CMK (cell line): ENCODE measurements at regions not wholly inside any gene's neighbourhood (a gene's known extent, or its start where the extent isn't known, plus 50 kb on each side); places are given as distances from the start of the nearest gene placed in this dataset.
"Not testable (repeated sequence)": the region's sequence is repeated elsewhere in the genome, so short reads cannot be mapped to it uniquely, and the experiment has no call there.

Experiments
- DNase-seq: peaks from one replicate; pipeline ENCODE4 v3.0.0-alpha.2; 2010; ENCODE audit warnings: low read depth

DNA sequence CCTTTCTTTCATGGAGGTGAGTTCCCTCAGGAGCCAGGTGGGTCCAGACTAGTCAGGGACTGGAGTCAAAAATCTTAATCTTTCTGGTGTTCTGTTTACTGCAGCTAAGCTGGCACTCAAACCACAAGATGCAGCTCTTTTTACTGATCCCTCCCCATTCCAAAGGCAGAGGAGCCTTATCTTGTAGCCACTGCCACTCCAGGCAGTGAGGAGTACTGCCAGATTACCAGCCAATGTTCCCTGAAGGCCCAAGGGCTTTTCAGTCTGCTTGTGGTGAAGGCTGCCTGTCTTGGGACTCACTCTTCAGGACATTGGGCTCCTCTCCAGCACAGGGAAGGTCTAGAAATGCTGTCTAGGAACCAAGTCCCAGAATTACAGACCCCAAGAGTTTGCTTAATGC lies 490.4 kb upstream of the ADGRB3 start:
- no peak for DNase-seq

- DNase-seq, result no peak
Observed at GRCh38 chr6:68141190-68141589, 493.9 kb upstream of the ADGRB3 start.

DNA sequence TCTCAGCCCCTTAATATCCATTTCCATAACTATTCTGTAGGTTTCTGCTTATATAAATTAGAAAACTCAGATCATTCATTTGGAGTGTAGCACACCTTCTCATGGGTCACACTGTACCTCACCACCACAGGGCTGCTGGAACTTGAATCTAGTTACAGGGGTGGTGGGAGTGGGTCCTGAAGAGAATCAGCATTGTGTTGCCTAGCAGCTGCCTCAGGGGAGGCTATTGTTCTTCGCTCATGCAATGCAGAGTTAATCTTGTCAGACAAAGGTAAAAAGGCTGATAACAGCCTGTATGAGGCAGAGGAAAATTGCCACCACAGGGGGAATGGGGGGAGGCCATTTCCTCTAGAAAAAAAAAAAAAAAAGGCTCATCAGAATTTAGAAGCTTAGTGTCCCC lies 496.0 kb upstream of the ADGRB3 start:
- DNase-seq, result no peak

DNA sequence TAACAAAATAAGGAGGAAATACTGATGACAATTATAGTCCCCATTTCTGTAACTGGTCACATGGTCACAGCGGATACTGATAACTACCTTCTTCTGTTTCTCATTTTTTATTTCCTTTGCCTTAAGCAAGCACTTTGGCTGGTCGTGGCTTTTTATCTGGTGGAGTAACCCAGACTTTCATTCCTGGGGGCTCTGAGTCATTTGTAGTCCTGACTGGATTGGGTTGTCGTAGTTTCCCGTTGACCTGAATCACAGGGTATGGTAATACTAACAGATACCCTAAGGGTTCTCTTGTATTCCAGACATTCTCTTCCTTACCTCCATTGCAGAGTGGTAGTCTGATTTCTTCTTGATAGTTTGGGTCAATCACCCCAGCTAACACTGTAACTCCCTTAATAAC lies 500.3 kb upstream of the ADGRB3 start:
- DNase-seq, result no peak

- no peak for DNase-seq
Observed at GRCh38 chr6:68128211-68128610, 506.9 kb upstream of the ADGRB3 start.

- DNase-seq, result no peak
Observed at GRCh38 chr6:68127074-68127473, 508.0 kb upstream of the ADGRB3 start.

DNA sequence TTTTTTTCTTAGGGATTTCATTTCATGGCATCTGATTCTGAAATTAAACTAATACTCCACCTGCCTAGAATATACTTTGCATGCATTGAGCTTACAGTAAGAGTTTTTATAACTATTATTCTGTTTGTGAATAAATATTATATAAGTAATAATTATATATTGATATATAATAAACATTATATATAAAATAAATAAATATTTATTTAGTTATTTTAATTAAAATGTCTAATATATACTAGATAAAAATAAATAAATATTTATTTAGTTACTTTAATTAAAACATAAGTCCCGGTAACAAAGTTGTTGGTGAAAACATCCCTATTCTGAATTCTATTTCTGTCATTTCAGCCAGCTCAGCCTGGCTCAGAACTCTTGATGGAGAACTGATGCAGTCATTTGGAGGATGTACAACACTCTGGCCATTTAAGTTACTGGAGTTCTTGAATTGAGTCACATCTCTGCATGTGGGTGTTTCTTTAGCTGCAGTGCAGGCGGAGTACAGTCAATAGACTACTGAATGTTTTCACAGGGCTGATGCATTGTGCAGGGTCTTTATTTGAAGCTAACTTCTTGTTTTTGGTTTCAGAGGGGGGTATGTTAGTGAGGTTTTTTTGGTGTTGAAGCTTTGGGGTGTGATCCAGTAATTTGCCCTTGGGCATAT lies 508.9 kb upstream of the ADGRB3 start:
- DNase-seq, result no peak

DNA sequence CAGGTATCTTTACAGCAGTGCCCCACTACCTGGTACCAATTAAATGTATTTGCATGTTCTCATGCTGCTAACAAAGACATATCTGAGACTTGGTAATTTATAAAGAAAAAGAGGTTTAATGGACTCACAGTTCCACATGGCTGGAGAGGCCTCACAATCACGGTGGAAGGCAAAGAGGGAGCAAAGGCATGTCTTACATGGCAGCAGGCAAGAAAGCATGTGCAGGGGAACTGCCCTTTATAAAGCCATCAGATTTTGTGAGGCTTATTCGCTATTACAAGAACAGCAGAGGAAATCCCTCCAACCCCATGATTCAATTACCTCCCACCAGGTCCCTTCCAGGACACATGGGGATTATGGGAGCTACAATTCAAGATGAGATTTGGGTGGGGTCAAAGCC lies 512.1 kb upstream of the ADGRB3 start:
- DNase-seq, result not testable (repeated sequence)

- DNase-seq, result no peak
Observed at GRCh38 chr6:68122032-68122431, 513.0 kb upstream of the ADGRB3 start.

- DNase-seq, result not testable (repeated sequence)
Observed at GRCh38 chr6:68120954-68121353, 514.1 kb upstream of the ADGRB3 start.

DNA sequence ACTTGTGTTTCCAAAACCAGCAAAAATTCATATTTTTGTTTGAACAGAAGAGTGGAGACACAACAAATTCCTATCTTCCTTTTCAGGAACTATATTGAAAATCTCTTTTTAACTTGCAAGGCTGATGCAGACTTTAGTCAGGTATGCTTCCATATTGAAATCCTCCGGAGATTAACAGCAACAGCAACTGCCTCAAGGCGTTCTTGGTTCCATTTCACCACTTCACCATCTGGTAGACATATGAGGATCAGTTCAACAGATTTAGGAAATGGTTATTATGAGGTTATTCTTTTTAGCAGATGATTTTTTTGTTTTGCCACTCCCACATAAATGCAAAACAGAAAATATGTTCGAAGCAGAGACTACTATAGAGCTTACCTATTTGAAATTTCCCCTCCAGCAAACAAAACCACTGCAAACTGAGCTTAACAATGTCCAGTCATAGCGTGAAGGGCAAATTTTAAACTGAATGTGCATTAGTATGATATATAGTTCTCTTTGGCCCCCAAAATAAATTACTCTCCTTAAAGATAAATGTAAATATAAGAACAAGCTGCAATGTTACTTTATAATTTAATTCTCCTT lies 520.5 kb upstream of the ADGRB3 start:
- DNase-seq, result no peak

DNA sequence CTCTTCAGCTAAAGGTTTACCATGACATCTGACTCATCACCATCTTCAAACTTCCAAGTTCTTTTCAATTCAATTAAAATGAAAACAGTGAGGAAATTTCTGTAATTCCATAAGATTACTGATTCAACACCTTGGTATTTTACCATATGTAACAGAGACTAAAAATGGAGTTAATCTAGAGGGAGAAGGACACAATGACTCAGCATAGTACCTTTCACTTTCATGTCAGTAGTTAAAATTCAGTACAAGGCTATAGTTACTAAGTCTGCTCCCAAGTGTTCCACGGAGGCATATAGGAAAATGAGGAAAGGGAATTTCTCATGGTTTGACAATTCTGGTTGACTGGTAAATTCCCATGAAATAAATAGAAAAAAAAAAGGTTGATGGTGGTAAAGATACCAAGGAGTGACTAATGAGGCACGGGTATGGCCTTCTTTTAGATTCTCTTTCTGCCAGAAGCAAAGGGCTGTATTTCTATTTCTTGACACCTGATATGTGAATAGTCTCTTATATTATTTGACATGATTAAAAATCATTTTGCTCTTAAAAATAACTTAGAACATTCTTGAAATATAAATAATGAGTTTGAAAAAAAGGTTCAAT lies 526.7 kb upstream of the ADGRB3 start:
- no peak for DNase-seq

GRCh38 chr6:68094070-68094469 lies 541.0 kb upstream of the ADGRB3 start:
- no peak for DNase-seq

GRCh38 chr6:68087399-68088133 lies 547.5 kb upstream of the ADGRB3 start:
- DNase-seq, result no peak

DNA sequence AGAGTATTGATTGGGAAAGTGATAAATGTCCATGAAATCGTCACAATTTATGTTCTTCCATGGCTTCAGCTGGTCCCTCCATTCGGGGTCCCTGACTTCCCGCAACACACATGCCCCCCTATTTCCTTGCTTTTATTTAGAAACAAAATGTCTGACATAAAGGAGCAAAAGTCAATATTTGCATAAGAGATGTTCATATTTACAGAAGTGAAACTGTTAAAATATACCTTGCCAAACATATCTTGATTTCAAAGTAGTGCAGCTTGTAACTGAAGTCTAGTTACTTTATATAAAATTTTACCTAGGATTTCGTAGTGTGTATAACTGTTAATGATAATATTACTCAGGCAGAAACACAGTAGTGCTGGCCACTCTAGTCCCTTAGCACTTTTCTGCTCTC lies 548.9 kb upstream of the ADGRB3 start:
- DNase-seq, result no peak

- not testable (repeated sequence) for DNase-seq
Observed at GRCh38 chr6:68085599-68085998, 549.5 kb upstream of the ADGRB3 start.

DNA sequence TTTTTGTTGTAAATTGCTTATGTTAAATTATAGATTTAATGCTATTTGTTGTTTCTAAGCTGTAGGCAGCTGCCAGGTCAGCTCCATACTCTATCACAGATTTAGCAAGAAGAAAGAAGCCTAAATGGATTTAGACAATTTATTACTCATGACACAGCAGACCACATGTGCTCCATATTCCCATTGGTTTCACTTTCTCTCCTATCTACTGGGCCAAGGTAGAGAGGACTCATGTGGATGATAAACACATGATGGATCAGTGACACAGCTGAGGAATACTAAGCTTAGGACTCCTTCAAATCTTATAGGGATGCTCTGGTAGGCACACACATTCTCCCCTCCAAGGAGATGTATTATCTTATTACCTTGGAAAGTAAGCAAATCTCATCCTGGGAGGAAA lies 553.0 kb upstream of the ADGRB3 start:
- no peak for DNase-seq

DNA sequence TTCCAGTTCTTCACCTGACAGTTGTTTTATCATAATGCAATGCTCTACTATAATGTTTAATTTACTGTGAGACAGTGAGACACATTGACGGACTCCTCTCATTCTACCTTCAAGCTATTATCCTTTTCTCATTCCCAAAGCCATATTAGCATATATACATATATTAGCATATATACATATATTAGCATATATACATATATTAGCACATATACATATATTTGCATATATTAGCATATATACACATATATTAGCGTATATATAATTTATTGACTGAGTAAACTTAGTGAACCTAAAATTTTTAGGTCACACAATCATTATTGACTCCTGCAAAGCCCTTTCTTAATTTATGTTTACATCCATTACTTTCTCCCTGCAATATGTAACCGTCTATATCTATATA lies 555.0 kb upstream of the ADGRB3 start:
- no peak for DNase-seq

GRCh38 chr6:68077661-68078060 lies 557.4 kb upstream of the ADGRB3 start:
- DNase-seq, result no peak

- DNase-seq, result no peak
Observed at GRCh38 chr6:68071740-68072139, 563.3 kb upstream of the ADGRB3 start.

DNA sequence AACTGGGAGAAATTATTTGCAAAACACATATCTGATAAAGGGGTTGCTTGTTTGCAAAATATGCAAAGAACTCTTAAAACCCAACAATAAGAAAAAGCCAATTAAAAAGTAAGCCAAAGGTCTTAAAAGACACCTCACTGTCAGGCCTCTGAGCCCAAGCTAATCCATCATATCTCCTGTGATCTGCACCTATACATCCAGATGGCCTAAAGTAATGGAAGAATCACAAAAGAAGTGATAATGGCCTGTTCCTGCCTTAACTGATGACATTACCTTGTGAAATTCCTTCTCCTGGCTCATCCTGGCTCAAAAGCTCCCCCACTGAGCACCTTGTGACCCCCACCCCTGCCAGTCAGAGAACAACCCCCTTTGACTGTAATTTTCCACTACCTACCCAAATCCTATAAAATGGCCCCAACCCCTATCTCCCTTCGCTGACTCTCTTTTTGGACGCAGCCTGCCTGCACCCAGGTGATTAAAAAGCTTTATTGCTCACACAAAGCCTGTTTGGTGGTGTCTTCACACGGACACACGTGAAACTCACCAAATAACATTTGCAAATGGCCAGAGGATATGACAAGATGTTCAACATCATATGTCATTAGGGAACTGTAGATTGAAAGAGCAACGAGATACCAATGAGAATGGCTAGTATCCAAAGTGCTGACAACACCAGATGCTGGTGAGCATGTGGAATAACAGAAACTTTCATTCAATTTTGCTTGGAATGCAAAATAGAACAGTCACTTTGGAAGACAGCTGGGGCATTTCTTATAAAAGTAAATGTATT lies 565.0 kb upstream of the ADGRB3 start:
- DNase-seq, result no peak

DNA sequence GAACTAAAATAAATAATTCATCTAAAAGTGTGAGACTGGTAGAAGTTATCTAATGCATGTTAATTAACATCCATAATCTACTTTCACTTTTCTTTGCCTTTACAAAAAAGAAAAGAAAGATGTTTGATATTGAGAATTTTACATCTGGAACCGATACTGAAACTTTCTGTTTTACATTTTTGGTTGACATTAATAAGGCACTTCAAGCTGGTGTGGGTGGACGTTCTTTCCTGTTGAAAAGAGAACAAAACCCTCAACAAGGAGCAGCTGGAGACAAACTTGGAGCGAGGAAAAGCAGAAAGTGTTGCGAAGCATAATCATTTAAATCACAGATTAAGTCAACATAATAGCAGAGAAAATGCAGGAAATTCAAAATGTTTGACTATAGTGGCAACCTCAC lies 575.2 kb upstream of the ADGRB3 start:
- DNase-seq, result no peak
